ENCODE measurements at regions not wholly inside any gene's neighbourhood (a gene's known extent, or its start where the extent isn't known, plus 50 kb on each side); places are given as distances from the start of the nearest gene placed in this dataset.
"Not testable (repeated sequence)": the region's sequence is repeated elsewhere in the genome, so short reads cannot be mapped to it uniquely, and the experiment has no call there.

DNA sequence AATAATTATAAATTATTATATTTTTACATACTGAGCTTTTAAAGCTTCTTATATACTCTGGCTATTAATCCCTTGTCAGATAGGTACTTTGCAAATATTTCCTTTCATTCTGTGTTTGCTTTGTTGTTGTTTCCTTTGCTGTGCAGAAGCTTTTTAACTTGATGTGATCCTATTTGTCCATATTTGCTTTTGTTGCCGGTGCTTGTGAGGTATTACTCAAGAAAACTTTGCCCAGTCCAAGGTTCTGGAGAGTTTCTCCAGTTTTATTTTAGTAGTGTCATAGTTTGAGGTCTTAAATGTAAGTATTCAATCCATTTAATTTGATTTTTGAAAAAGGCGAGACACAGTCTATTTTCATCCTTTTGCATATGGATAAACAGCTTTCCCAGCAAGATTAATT, 1319.9 kb upstream of the PRR20A start:
- DNase-seq, result no peak
- Histone ChIP-seq H3K4me3 (ENCODE audit: insufficient read depth, low read depth, low read length) (no peak overlapping the region), H3K27me3 (ENCODE audit: control insufficient read depth, insufficient read depth, low read length) (no peaks in the 10 kb centered on the region), H3K36me3 (replicated peaks; ENCODE audit: control insufficient read depth, insufficient read depth, low read length) (no peaks in the 10 kb centered on the region)

DNA sequence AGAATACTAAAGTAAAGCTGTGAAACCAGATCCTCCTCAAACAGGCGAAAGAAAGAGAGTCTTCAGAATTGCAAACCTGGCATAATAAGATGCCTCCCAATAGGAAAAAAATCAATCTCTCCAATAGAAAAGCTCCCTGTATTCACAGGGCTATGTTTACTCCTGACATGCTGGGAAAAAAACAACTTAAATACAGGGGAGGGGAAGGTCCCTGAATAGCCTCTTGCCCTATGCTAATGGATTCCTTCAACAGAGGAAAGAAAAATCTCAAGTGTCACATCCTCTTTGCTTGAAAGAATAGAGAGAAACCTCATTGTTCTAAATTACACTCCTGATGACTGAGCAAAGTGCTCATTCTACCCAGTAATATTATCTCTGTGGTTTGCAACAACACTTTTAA, 1271.1 kb upstream of the PRR20A start:
- DNase-seq, result no peak

DNA sequence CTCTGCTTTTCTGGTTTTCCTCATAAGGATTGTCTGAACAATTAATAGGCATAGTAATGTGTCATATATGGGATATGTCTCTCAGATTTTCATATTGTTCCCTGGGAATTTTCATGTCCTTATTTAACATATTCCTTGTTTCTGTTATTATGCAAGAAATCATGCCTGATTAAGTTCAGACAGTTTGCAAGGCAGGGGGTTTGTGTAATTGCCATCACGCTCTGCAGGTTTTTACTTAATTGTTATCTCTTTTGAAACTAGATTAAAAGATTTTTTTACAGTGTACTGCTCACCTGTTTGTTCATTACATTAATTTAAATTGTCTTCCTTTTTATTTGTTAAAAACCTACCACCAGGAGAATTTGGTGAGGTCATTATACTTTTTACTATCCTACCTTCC, 1253.2 kb upstream of the PRR20A start:
- Histone ChIP-seq H3K36me3 (replicated peaks; ENCODE audit: control insufficient read depth, insufficient read depth, low read length) (no peaks in the 10 kb centered on the region), H3K4me3 (ENCODE audit: insufficient read depth, low read depth, low read length) (no peak overlapping the region), H3K27me3 (ENCODE audit: control insufficient read depth, insufficient read depth, low read length) (no peaks in the 10 kb centered on the region)
- DNase-seq, result no peak

More for the DNA sequence above, 1271.1 kb upstream of the PRR20A start:
- H3K4me3 ChIP-seq (ENCODE audit: insufficient read depth, low read depth, low read length), result no peak overlapping the region
- no peaks in the 10 kb centered on the region for H3K36me3 ChIP-seq (replicated peaks; ENCODE audit: control insufficient read depth, insufficient read depth, low read length)
- no peaks in the 10 kb centered on the region for H3K27me3 ChIP-seq (ENCODE audit: control insufficient read depth, insufficient read depth, low read length)

DNA sequence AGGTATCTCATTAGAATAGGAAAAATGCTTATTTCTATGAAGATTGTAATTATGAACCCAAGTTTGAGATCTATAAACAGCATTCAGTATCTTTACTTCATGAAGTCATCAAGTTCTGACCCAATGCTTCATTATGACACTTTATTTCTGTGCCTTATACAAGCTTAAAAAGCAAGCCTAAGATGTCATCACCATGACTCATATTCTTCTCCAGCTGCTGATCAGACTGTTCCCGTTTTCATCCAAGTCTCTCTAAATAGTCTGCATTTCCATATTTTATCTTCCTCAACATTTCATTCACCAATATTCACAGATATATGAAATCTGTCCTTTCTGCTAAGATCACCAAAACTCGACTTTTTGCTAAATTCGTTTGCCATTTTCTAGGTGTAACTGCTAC, 1247.2 kb upstream of the PRR20A start:
- Histone ChIP-seq H3K36me3 (replicated peaks; ENCODE audit: control insufficient read depth, insufficient read depth, low read length) (no peaks in the 10 kb centered on the region), H3K4me3 (ENCODE audit: insufficient read depth, low read depth, low read length) (no peak overlapping the region), H3K27me3 (ENCODE audit: control insufficient read depth, insufficient read depth, low read length) (no peaks in the 10 kb centered on the region)
- DNase-seq, result no peak

DNA sequence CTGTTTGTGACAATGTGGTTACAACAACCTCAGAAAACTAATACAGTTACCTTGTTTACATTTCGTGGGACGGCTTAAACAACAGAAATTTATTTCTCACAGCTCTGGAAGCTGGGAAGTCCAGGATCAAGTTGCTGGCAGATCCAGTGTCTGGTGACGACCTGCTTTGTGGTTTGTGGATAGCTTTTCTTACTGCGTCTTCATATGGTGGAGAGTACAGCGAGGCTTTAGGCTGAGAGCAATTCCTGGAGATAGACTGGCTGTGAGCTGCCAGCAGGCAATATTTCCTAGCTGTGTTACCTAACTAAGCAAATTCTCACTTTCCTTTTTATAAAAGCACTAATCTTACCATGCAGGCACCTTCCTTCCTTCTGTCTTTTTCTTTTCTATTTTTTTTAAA, 1203.5 kb upstream of the PRR20A start:
- peak; percentile 1 for DNase-seq
- H3K27me3 ChIP-seq (ENCODE audit: control insufficient read depth, insufficient read depth, low read length), result no peaks in the 10 kb centered on the region
- no peak overlapping the region for H3K4me3 ChIP-seq (ENCODE audit: insufficient read depth, low read depth, low read length)
- H3K36me3 ChIP-seq (replicated peaks; ENCODE audit: control insufficient read depth, insufficient read depth, low read length), result no peaks in the 10 kb centered on the region

DNA sequence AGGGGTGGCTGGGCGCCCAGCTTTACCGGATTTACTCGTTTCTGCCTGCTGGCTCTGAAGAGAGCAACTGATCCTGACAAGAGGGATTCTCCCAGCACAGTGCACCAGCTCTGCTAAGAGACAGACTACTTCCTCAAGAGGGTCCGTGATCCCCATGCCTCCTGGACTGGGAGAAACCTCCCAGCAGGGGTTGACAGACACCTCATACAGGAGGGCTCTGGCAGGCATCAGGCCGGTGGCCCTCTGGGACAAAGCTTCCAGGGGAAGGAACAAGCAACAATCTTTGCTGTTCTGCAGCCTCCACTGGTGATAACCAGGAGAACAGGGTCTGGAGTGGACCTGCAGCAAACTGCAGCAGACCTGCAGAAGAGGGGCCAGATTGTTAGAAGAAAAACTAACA, 1192.5 kb upstream of the PRR20A start:
- Histone ChIP-seq H3K27me3 (ENCODE audit: control insufficient read depth, insufficient read depth, low read length) (no peaks in the 10 kb centered on the region), H3K4me3 (ENCODE audit: insufficient read depth, low read depth, low read length) (no peak overlapping the region), H3K36me3 (replicated peaks; ENCODE audit: control insufficient read depth, insufficient read depth, low read length) (no peaks in the 10 kb centered on the region)
- no peak for DNase-seq

DNA sequence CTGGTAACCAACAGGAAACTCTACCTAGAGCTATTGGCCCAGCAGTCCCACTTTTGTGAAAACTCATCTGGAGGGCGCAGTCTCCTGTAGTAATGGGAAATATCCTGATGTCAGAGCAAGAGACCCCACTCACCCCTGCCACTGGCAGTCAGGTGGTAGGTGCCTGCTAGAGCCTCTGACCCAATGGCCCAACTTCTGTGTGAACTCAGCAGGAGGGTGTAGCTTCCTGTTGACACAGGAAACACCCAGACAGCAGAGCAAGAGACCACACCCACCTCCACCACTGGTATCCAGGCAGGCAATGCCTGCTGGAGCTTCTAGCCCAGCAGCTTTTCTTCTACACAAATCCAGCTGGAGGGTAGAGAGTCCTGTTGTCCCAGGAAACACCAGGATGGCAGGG, 1176.8 kb upstream of the PRR20A start:
- DNase-seq, result no peak
- H3K27me3 ChIP-seq (ENCODE audit: control insufficient read depth, insufficient read depth, low read length), result no peaks in the 10 kb centered on the region
- H3K36me3 ChIP-seq (replicated peaks; ENCODE audit: control insufficient read depth, insufficient read depth, low read length), result no peaks in the 10 kb centered on the region

DNA sequence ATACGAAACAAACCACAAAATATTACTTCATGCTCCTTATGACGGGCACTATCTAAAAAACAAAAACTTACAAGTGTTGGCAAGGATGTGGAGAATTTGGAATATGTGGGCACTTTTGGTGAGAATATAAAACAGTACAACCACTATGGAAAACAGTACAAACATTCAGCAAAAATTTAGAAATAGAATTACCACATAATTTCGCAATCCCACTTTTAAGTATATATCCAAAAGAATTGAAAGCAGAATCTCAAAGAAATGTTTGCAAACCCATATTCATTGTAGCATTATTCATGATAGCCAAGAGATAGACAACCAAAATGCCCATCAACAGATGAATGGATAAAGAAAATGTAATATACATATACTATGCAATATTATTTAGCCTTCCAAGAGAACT, 1173.7 kb upstream of the PRR20A start:
- Histone ChIP-seq H3K36me3 (replicated peaks; ENCODE audit: control insufficient read depth, insufficient read depth, low read length) (no peaks in the 10 kb centered on the region), H3K4me3 (ENCODE audit: insufficient read depth, low read depth, low read length) (no peak overlapping the region), H3K27me3 (ENCODE audit: control insufficient read depth, insufficient read depth, low read length) (no peaks in the 10 kb centered on the region)
- no peak for DNase-seq

More for the DNA sequence above, 1176.8 kb upstream of the PRR20A start:
- no peak overlapping the region for H3K4me3 ChIP-seq (ENCODE audit: insufficient read depth, low read depth, low read length)

DNA sequence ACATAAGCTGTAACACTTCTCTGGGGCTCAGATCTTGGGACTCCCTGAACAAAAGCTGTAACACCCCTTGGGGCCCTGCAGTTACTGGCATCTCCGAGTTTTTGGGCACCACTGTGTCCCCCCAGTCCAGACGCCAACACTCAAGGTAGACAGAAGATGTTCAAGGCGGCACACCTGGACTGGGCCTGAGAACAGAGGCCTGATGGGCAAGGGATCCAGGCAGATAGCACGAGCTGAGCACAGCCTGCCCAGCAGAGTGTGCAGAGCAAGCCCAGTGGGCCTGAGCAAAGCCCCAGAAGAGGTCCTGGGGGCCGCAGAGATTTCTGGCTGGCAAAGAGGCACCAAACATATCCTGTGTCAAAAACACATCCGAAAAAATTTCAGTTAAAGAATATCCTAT, 1163.3 kb upstream of the PRR20A start:
- Histone ChIP-seq H3K27me3 (ENCODE audit: control insufficient read depth, insufficient read depth, low read length) (no peaks in the 10 kb centered on the region), H3K4me3 (ENCODE audit: insufficient read depth, low read depth, low read length) (no peak overlapping the region), H3K36me3 (replicated peaks; ENCODE audit: control insufficient read depth, insufficient read depth, low read length) (no peaks in the 10 kb centered on the region)
- DNase-seq, result no peak

DNA sequence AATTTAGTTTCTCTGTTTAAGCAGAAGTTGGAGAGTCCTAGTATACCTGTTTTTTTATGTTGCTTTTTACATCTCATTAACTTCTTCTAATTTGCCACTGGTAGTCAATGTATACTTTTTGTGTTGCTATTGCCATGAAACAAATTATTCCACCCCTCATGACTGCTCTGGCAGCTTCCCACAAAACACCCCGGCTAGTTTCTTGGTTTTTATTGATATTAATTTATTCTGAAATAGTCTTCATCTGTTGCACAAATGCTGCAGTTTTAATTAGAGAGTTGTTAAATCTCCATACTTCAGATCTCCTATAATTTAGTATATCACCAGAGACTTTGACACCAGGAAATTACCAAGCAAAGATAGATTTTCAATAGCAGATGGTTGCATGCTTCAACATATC, 1159.3 kb upstream of the PRR20A start:
- H3K27me3 ChIP-seq (ENCODE audit: control insufficient read depth, insufficient read depth, low read length), result no peaks in the 10 kb centered on the region
- no peak overlapping the region for H3K4me3 ChIP-seq (ENCODE audit: insufficient read depth, low read depth, low read length)
- H3K36me3 ChIP-seq (replicated peaks; ENCODE audit: control insufficient read depth, insufficient read depth, low read length), result no peaks in the 10 kb centered on the region
- no peak for DNase-seq

DNA sequence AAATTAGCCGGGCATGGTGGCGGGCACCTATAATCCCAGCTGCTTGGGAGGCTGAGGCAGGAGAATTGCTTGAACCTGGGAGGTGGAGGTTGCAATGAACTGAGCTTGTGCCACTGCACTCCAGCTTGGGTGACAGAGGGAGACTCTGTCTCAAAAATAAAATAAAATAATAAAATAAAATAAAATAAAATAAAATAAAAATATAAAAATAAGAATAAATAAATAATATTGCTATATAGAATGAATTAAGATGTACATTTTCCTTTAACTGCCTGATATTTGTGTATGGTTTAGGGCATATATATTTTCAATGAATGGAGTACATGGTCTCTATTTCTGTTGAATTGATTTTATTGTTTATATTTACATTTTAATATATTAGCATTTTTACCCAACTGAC, 1156.7 kb upstream of the PRR20A start:
- not testable (repeated sequence) for DNase-seq; H3K4me3 ChIP-seq (ENCODE audit: insufficient read depth, low read depth, low read length); H3K27me3 ChIP-seq (ENCODE audit: control insufficient read depth, insufficient read depth, low read length); H3K36me3 ChIP-seq (replicated peaks; ENCODE audit: control insufficient read depth, insufficient read depth, low read length)

DNA sequence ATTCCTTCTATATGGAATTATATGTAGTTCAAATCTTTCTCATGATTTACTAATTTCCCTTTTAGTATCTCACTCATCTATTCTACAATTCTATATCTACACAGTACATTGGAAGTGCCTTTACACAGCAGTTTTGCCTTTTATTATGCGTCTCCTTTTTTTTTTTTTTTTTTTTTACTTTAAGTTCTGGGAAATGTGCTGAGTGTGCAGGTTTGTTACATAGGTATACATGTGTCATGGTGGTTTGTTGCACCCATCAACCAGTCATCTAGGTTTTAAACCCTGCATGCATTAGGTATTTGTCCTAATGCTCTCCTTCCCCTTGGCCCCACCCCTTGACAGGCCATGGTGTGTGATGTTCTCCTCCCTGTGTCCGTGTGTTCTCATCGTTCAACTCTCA, 1150.1 kb upstream of the PRR20A start:
- no peaks in the 10 kb centered on the region for H3K36me3 ChIP-seq (replicated peaks; ENCODE audit: control insufficient read depth, insufficient read depth, low read length)
- H3K4me3 ChIP-seq (ENCODE audit: insufficient read depth, low read depth, low read length), result no peak overlapping the region
- H3K27me3 ChIP-seq (ENCODE audit: control insufficient read depth, insufficient read depth, low read length), result no peaks in the 10 kb centered on the region
- DNase-seq, result no peak

DNA sequence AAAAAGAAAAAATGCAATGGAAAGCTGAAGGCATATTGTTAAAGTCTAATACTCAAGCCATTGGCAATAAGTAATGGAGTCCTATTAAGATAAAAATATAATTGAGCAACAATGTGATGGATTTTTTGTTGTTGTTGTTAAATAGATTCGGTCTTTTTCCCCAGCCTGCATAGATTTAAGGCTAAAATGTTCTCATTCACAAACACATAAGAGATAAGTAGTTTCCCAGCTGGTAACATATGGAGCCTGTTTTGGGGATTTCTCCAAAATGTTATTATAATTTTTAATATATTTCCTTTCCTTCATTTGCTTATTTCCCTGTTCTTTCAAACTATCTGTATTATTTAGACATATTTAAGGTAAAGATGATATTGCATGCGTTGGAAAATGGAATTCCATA, 1149.1 kb upstream of the PRR20A start:
- Histone ChIP-seq H3K27me3 (ENCODE audit: control insufficient read depth, insufficient read depth, low read length) (no peaks in the 10 kb centered on the region), H3K4me3 (ENCODE audit: insufficient read depth, low read depth, low read length) (no peak overlapping the region), H3K36me3 (replicated peaks; ENCODE audit: control insufficient read depth, insufficient read depth, low read length) (no peaks in the 10 kb centered on the region)
- no peak for DNase-seq

DNA sequence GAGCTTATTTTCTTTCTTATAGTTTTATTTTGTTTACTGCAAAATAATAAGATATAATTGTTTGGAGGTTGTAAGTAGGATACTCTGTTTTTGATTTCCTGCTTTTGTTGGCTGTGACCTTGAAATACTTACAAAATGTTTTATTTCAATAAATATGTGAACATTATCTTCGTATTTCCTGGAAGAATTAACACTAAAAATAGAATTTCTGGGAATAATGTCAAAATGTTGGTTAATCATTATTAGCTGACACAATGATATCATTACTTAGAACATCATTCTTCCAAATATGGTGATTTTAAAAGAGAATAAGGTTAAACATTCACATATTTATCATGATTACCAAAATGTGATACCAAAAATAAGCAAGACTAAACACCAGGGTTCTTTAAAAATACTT, 1148.6 kb upstream of the PRR20A start:
- DNase-seq, result no peak
- no peaks in the 10 kb centered on the region for H3K36me3 ChIP-seq (replicated peaks; ENCODE audit: control insufficient read depth, insufficient read depth, low read length)
- no peak overlapping the region for H3K4me3 ChIP-seq (ENCODE audit: insufficient read depth, low read depth, low read length)
- no peaks in the 10 kb centered on the region for H3K27me3 ChIP-seq (ENCODE audit: control insufficient read depth, insufficient read depth, low read length)

DNA sequence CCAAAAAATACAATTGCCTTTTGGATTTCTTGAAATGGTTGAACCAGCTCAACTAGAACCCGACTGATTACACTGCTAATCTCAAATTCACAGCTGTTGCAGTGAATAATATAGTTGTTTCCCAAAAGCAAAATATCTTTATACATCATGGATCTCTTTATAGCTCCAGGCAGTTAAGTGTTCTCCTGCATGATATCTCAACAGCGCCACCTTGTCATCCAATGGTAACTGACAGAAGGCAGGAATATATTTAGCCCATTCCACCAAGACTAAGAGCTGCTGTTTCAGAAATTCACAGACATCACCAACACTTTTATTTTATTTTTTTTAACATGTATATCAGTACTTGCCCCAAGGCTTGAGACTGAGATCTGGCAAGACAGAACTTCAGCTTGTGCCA, 1141.0 kb upstream of the PRR20A start:
- H3K36me3 ChIP-seq (replicated peaks; ENCODE audit: control insufficient read depth, insufficient read depth, low read length), result no peaks in the 10 kb centered on the region
- H3K4me3 ChIP-seq (ENCODE audit: insufficient read depth, low read depth, low read length), result no peak overlapping the region
- no peak for DNase-seq

DNA sequence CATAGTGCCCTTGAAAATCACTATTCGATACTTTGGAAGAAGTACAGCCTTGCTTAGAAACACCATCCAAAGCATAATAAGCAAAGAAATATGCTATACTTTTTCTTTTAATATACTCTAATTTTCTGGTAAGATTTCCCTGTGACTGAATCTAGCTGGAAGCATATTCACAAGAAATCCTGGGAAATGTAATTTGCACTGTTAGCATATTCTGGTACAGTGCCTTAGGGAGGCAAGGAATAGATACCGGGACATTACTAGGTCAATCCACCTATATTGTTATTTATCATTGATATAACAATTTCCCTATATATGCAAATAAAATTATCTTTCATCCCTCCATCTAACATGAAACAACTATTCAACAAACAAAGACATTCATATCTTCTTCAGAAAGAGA, 1131.3 kb upstream of the PRR20A start:
- no peak overlapping the region for H3K4me3 ChIP-seq (ENCODE audit: insufficient read depth, low read depth, low read length)
- H3K27me3 ChIP-seq (ENCODE audit: control insufficient read depth, insufficient read depth, low read length), result no peaks in the 10 kb centered on the region
- no peak for DNase-seq
- no peaks in the 10 kb centered on the region for H3K36me3 ChIP-seq (replicated peaks; ENCODE audit: control insufficient read depth, insufficient read depth, low read length)

More for the DNA sequence above, 1141.0 kb upstream of the PRR20A start:
- no peaks in the 10 kb centered on the region for H3K27me3 ChIP-seq (ENCODE audit: control insufficient read depth, insufficient read depth, low read length)

All from H7 (cell line).